KOPT-K1 (cell line): ENCODE measurements at regions not wholly inside any gene's neighbourhood (a gene's known extent, or its start where the extent isn't known, plus 50 kb on each side); places are given as distances from the start of the nearest gene placed in this dataset.

Source experiments
- H3K27ac ChIP-seq: fragments of 200-600 bp; sonication (generic); 2 replicates; pipeline ENCODE4 v1.5.1; 2016; ENCODE audit warnings: antibody characterized with exemption, mild to moderate bottlenecking, low read depth, low read length; ENCODE audit not compliant: poor library complexity, severe bottlenecking
- H3K36me3 ChIP-seq: fragments of 200-600 bp; sonication (generic); 2 replicates; pipeline ENCODE4 v1.5.1; 2017; ENCODE audit warnings: antibody characterized with exemption, mild to moderate bottlenecking, low read length, moderate library complexity; ENCODE audit not compliant: insufficient read depth
- H3K9me3 ChIP-seq: fragments of 200-600 bp; sonication (generic); 2 replicates; pipeline ENCODE4 v1.5.1; 2017; ENCODE audit warnings: antibody characterized with exemption, low read length, mild to moderate bottlenecking; ENCODE audit not compliant: insufficient read depth, poor library complexity, severe bottlenecking

GRCh38 chr9:80811656-80812055 is 877.7 kb downstream of the TLE1 start:
- Histone ChIP-seq H3K27ac (no peak overlapping the region), H3K9me3 (no peaks in the 10 kb centered on the region), H3K36me3 (no peaks in the 10 kb centered on the region)

GRCh38 chr9:80811003-80811402 is 878.3 kb downstream of the TLE1 start:
- Histone ChIP-seq H3K27ac (no peak overlapping the region), H3K9me3 (no peaks in the 10 kb centered on the region), H3K36me3 (no peaks in the 10 kb centered on the region)

DNA sequence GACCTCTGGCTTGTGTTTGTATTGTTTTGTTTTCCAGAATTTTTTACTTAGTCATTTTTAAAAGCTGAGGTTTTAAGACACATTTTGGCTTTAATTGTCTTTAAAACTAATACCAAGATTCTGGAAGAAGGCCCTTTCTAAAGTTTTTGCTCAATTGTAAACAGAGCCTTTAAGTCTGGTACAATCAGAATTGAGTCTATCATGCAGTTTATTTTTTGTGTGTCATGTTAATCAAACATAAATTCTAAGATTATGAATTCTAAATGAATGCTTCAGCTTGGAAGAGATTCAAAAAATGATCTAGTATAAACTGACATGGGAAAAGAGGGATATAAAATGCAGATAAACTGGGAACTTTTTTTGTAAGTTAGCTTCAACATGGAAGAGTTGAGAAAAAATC is 882.7 kb downstream of the TLE1 start:
- Histone ChIP-seq H3K9me3 (no peaks in the 10 kb centered on the region), H3K36me3 (no peaks in the 10 kb centered on the region), H3K27ac (no peak overlapping the region)

DNA sequence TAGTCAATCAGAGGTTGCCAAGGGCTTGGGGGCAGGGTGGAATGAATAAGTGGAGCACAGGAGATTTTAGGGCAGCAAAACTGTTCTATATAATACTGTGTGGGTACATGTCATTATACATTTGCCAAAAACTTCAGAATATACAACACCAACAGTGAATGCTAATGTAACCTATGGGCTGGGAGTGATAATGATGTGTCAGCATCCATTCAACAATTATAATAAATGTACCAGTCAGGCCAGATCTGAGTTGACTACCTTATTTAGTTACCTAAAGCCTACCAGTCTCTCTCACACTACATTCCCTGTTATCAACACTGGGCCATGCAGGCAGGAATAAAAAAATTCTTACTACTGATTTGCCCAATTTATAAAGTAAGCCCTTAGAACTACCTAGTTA is 884.5 kb downstream of the TLE1 start:
- H3K27ac ChIP-seq = no peak overlapping the region
- no peaks in the 10 kb centered on the region for H3K36me3 ChIP-seq
- H3K9me3 ChIP-seq = no peaks in the 10 kb centered on the region

DNA sequence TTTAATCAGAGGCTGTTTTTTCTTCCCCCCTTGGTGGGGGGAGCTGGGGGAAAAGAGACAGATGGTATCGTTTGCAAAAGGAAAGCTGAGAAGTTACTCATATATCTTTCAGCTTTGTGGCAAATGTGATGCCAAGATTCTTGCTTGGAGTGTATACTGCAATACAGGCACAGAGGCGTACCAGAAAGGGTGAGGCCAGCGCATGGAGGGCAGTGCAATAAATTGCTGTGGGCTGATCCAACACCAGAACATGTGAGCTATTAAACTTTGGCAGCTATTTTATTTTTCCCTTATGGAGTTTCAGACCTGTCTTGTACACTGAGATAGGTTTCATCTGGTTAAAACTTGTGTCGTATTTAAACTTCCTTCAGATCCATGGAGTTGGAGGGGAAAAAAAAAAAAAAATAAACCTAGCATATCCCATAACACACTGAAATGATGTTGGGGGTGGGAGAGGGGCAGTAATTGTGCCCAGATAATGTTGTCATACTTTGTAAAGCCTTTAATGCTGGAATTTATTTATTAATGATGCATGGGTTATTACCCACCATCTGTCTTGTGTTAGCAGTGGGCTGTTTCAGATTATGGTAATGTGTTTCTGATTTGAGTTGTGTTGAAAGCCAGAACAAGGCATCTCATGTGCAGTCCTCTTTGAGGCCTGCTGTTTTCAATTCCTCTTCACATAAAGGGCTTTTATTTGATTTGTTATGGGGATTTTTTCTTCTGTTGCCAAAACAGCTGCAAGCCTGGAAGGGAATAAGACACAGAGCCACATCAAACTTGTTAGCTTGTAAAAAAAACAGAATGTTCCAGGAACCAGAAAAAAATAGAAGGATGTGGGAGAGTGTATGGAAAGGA is 891.3 kb downstream of the TLE1 start:
- H3K27ac ChIP-seq = no peak overlapping the region
- no peaks in the 10 kb centered on the region for H3K36me3 ChIP-seq
- no peaks in the 10 kb centered on the region for H3K9me3 ChIP-seq

DNA sequence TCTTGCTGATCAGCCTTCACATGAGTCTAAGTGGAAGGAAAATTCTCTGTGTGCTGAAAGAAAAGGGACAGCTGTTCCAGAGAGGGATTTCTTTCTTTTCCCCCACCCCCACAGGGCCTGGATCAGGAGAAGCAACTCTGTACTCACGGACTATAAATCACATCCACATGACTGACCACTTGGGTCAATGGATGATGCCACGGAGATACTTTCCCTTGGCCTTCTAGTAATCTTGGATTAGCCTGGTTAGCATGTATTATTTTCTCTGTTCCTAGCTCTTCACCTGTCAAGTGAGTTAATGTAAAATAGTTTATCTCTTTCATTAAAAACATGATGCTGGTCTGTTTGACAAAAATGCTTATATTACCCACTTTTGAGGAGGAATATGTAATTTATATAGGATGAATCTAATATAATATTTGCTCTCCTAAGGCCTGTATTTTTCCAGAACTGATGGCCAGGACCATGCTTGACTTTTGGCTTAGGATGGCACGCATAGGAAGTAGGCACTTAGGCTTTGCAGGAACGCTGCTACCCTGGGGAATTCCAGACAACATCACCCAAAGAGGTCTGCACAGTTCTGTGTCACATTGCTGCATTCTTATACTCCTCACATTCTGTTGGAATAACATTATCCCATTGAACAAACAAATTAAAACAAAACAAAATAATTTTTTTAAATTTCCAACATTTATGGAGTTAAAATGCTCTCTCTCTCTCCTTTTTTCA is 892.1 kb downstream of the TLE1 start:
- Histone ChIP-seq H3K36me3 (no peaks in the 10 kb centered on the region), H3K9me3 (no peaks in the 10 kb centered on the region), H3K27ac (no peak overlapping the region)

- Histone ChIP-seq H3K27ac (no peak overlapping the region), H3K9me3 (no peaks in the 10 kb centered on the region), H3K36me3 (no peaks in the 10 kb centered on the region)
Observed at GRCh38 chr9:80796632-80797031, 892.7 kb downstream of the TLE1 start.

GRCh38 chr9:80794197-80794596 is 895.1 kb downstream of the TLE1 start:
- no peak overlapping the region for H3K27ac ChIP-seq

DNA sequence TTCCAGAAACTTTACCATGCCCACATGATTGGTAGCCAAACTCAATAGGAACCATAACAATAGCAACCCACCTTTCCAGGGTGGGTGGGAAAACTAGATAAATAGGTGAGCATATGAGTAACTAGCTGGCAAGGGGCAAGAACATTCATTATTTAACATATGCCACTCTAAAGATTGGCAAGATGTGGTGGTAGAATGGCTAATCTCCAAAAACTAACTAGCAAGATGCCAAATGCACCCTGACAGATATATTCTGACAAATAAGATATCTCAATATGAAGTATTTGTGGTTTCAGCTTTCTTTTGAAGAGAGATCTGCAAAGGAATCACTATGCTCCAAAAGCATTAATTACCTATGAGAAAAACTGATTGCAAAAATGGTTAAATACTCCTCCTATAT is 895.6 kb downstream of the TLE1 start:
- no peak overlapping the region for H3K27ac ChIP-seq
- no peaks in the 10 kb centered on the region for H3K9me3 ChIP-seq
- no peaks in the 10 kb centered on the region for H3K36me3 ChIP-seq

More at GRCh38 chr9:80794197-80794596, 895.1 kb downstream of the TLE1 start:
- H3K9me3 ChIP-seq = no peaks in the 10 kb centered on the region
- no peaks in the 10 kb centered on the region for H3K36me3 ChIP-seq

DNA sequence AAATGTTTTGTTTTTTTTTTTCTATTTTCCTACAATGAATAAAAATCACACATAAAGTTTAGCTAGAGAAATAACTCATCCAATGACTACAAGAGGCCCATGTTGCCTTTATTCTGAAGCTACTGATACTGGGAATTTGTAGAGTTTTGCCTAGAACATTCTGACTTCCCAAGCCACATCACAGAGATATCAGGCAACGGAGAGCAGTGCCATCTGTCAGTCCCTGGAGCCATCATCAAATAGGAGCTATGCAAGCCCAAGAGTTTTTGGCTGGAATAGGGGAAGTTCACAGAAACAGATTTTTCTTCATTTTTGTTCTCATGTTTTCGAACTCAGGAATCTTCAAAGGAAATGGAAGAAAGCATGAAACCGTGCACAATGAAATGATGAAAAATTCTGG is 896.6 kb downstream of the TLE1 start:
- no peak overlapping the region for H3K27ac ChIP-seq
- no peaks in the 10 kb centered on the region for H3K36me3 ChIP-seq
- no peaks in the 10 kb centered on the region for H3K9me3 ChIP-seq

- H3K9me3 ChIP-seq = no peaks in the 10 kb centered on the region
- H3K27ac ChIP-seq = no peak overlapping the region
- no peaks in the 10 kb centered on the region for H3K36me3 ChIP-seq
Observed at GRCh38 chr9:80791836-80792235, 897.5 kb downstream of the TLE1 start.

DNA sequence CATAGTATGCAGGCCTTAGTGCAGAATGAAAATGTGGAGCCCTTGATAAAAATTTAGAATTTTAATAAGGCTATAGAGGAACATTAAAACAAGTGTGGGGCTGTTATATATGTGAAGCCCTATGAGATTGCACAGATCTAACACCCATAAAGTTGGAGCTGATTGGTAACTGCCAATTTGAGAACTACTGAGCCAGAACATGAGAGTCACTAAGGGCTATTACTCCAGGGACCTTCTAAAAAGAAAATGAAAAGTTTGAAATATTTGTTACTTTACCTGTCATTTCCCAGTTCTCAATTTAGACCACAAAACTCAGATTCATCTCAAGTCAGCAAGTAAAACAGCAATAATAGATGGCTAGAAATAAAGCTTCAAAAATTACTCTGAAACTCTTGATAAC is 898.6 kb downstream of the TLE1 start:
- Histone ChIP-seq H3K36me3 (no peaks in the 10 kb centered on the region), H3K9me3 (no peaks in the 10 kb centered on the region)

GRCh38 chr9:80789831-80790230 is 899.5 kb downstream of the TLE1 start:
- Histone ChIP-seq H3K9me3 (no peaks in the 10 kb centered on the region), H3K36me3 (no peaks in the 10 kb centered on the region), H3K27ac (no peak overlapping the region)

More for the DNA sequence above, 898.6 kb downstream of the TLE1 start:
- no peak overlapping the region for H3K27ac ChIP-seq

- Histone ChIP-seq H3K27ac (no peak overlapping the region), H3K36me3 (no peaks in the 10 kb centered on the region), H3K9me3 (no peaks in the 10 kb centered on the region)
Observed at GRCh38 chr9:80787636-80788035, 901.7 kb downstream of the TLE1 start.

DNA sequence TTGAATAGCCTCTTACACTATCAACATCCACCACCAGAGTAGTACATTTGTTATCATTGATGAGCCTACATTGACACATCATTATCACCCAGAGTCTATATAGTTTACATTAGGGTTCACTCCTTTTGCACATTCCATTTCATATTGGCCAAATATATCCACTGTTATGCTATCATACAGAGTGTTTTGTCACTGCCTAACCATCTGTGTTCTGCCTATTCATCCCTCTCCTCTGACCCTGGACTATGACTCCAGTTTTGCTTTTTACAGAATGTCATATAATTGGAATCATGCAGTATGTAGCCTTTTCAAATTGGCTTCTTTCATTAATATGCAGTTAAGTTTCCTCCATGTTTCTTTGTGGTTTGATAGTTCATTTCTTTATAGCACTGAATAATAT is 904.7 kb downstream of the TLE1 start:
- H3K27ac ChIP-seq = no peak overlapping the region
- H3K36me3 ChIP-seq = no peaks in the 10 kb centered on the region
- no peaks in the 10 kb centered on the region for H3K9me3 ChIP-seq

GRCh38 chr9:80775971-80776370 is 913.4 kb downstream of the TLE1 start:
- Histone ChIP-seq H3K27ac (no peak overlapping the region), H3K9me3 (no peaks in the 10 kb centered on the region), H3K36me3 (no peaks in the 10 kb centered on the region)
